Nephron progenitor cell (in vitro differentiated cells): ENCODE measurements at regions not wholly inside any gene's neighbourhood (a gene's known extent, or its start where the extent isn't known, plus 50 kb on each side); places are given as distances from the start of the nearest gene placed in this dataset.

Experiments
- DNase-seq: peaks from one replicate; pipeline ENCODE4 v3.0.0; 2021
- H3K27ac Mint-ChIP-seq: 2 replicates; pipeline ENCODE4 v1.8.0; 2021; ENCODE audit warnings: mild to moderate bottlenecking, moderate library complexity, mixed read lengths
- H3K27me3 Mint-ChIP-seq: 2 replicates; pipeline ENCODE4 v1.8.0; 2021; ENCODE audit warnings: mild to moderate bottlenecking, low read depth, mixed read lengths; ENCODE audit not compliant: poor library complexity
- H3K36me3 Mint-ChIP-seq: 2 replicates; pipeline ENCODE4 v1.8.0; 2021; ENCODE audit warnings: low read depth, mixed read lengths
- H3K4me1 Mint-ChIP-seq: 2 replicates; pipeline ENCODE4 v1.8.0; 2021; ENCODE audit warnings: mixed read lengths
- H3K4me3 Mint-ChIP-seq: 2 replicates; pipeline ENCODE4 v1.8.0; 2021; ENCODE audit warnings: mild to moderate bottlenecking, moderate library complexity, mixed read lengths
- H3K9me3 Mint-ChIP-seq: 2 replicates; pipeline ENCODE4 v1.8.0; 2021; ENCODE audit warnings: mild to moderate bottlenecking, moderate library complexity, mixed read lengths
- TF ChIP-seq, protein P1 (sequence below): fragments of 200-600 bp; sonication (generic); IDR thresholded peaks from 2 replicates; pipeline ENCODE4 v1.5.0; 2021; ENCODE audit warnings: antibody characterized with exemption

- Mint-ChIP-seq H3K9me3 (peaks cover 9% of the 10 kb centered on the region), H3K27me3 (no peaks in the 10 kb centered on the region), H3K4me1 (peaks cover 6% of the 10 kb centered on the region), H3K36me3 (peaks cover 4% of the 10 kb centered on the region), H3K4me3 (no peak overlapping the region), H3K27ac (no peak overlapping the region)
- TF ChIP-seq, protein P1, sequence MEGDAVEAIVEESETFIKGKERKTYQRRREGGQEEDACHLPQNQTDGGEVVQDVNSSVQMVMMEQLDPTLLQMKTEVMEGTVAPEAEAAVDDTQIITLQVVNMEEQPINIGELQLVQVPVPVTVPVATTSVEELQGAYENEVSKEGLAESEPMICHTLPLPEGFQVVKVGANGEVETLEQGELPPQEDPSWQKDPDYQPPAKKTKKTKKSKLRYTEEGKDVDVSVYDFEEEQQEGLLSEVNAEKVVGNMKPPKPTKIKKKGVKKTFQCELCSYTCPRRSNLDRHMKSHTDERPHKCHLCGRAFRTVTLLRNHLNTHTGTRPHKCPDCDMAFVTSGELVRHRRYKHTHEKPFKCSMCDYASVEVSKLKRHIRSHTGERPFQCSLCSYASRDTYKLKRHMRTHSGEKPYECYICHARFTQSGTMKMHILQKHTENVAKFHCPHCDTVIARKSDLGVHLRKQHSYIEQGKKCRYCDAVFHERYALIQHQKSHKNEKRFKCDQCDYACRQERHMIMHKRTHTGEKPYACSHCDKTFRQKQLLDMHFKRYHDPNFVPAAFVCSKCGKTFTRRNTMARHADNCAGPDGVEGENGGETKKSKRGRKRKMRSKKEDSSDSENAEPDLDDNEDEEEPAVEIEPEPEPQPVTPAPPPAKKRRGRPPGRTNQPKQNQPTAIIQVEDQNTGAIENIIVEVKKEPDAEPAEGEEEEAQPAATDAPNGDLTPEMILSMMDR, result no peak
- no peak for DNase-seq
Measured at GRCh38 chr3:88209356-88209755, 59.6 kb downstream of the C3orf38 start.

DNA sequence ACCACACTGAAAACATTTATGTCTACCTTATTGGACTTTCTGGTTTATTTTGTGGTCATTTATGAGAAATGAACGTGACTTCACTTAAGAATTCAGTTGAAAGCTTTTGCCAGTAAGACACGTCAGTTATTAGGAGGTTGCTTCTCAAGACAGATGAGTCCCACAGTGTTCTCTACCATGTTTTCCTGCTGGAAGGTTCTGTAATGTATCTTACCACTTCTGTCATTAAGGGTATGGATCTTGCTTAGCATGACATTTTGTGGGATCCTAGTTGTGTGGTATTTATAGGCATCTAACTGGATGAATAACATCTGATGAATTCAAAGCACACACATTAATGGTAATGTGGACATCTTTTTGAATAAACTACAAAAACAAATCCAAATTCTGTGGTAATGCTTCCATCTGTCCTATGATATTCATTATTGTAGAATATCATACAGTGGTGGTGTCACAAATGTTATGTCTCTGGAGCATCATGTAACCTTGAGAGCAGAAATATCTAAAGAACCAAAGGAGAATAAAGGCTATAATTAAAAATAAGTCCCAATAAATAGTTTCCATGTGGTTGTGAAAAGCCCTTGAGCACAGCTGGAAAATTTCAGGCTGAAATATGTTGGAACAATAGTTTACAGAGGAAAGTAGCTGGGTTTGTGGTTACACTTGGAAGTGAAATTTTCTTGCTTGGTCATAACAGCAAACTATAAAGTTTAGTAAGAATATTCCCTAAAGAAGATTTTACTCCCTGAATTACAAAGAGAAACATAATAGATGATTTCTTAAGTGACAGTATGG lies 61.5 kb downstream of the C3orf38 start:
- Mint-ChIP-seq H3K27me3 (peaks cover 3% of the 10 kb centered on the region), H3K9me3 (peaks cover 7% of the 10 kb centered on the region), H3K36me3 (peaks cover 4% of the 10 kb centered on the region), H3K27ac (no peak overlapping the region), H3K4me1 (no peaks in the 10 kb centered on the region), H3K4me3 (no peak overlapping the region)
- TF ChIP-seq, protein P1, result no peak
- DNase-seq, result no peak

- no peaks in the 10 kb centered on the region for H3K9me3 Mint-ChIP-seq
- peak; percentile 55 for DNase-seq
- peaks cover 10% of the 10 kb centered on the region for H3K27me3 Mint-ChIP-seq
- TF ChIP-seq, protein P1, result peak; percentile 67
- H3K4me3 Mint-ChIP-seq, result no peak overlapping the region
- no peak overlapping the region for H3K27ac Mint-ChIP-seq
- H3K36me3 Mint-ChIP-seq, result no peaks in the 10 kb centered on the region
- peaks cover 29% of the 10 kb centered on the region for H3K4me1 Mint-ChIP-seq
Measured at GRCh38 chr3:88219138-88219792, 69.5 kb downstream of the C3orf38 start.

DNA sequence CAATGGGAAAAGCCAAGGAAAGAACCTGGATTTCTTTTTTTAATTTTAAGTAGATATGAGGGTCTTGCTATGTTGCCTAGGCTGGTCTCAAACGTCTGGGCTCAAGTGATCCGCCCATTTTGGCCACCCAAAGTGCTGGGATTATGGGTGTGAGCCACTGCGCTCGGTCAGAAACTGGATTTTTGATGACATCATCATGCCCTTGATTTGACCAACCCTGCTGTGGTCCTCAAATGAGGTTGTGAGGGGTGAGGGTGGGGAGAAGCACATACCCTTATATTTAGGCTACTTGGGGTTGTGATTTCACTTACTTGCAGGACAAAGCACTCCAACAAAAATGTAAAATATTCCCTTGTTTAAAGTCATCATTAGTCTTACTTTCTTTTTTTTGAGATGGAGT lies 70.4 kb downstream of the C3orf38 start:
- TF ChIP-seq, protein P1, result no peak
- peaks cover 32% of the 10 kb centered on the region for H3K4me1 Mint-ChIP-seq
- peaks cover 9% of the 10 kb centered on the region for H3K27me3 Mint-ChIP-seq

GRCh38 chr3:88221726-88222125 lies 72.0 kb downstream of the C3orf38 start:
- H3K27ac Mint-ChIP-seq, result peak overlapping the region; percentile 89
- no peak for DNase-seq
- H3K4me1 Mint-ChIP-seq, result peaks cover 39% of the 10 kb centered on the region
- TF ChIP-seq, protein P1, result no peak
- no peaks in the 10 kb centered on the region for H3K36me3 Mint-ChIP-seq
- no peaks in the 10 kb centered on the region for H3K9me3 Mint-ChIP-seq
- no peak overlapping the region for H3K4me3 Mint-ChIP-seq
- peaks cover 7% of the 10 kb centered on the region for H3K27me3 Mint-ChIP-seq

More for the DNA sequence above, 70.4 kb downstream of the C3orf38 start:
- H3K9me3 Mint-ChIP-seq, result no peaks in the 10 kb centered on the region
- no peak overlapping the region for H3K27ac Mint-ChIP-seq
- DNase-seq, result no peak
- H3K4me3 Mint-ChIP-seq, result no peak overlapping the region
- no peaks in the 10 kb centered on the region for H3K36me3 Mint-ChIP-seq
